Mesendoderm (in vitro differentiated cells): ENCODE measurements at regions not wholly inside any gene's neighbourhood (a gene's known extent, or its start where the extent isn't known, plus 50 kb on each side); places are given as distances from the start of the nearest gene placed in this dataset.

Experiments
- DNase-seq: peaks from one replicate; pipeline ENCODE4 v3.0.0; 2013
- H2AK5ac ChIP-seq: 2 replicates; pipeline ENCODE4 v1.6.1; 2013; ENCODE audit warnings: low read length, inconsistent platforms
- H2BK120ac ChIP-seq: 2 replicates; pipeline ENCODE4 v1.6.1; 2013; ENCODE audit warnings: low read depth, mild to moderate bottlenecking, low read length, moderate library complexity, mixed read lengths
- H2BK15ac ChIP-seq: replicated peaks from 2 replicates; pipeline ENCODE4 v1.6.1; 2013; ENCODE audit warnings: low read depth, mild to moderate bottlenecking, moderate library complexity
- H2BK5ac ChIP-seq: 2 replicates; pipeline ENCODE4 v1.6.1; 2013; ENCODE audit warnings: low read length, inconsistent platforms
- H3K18ac ChIP-seq: 2 replicates; pipeline ENCODE4 v1.6.1; 2013; ENCODE audit warnings: mild to moderate bottlenecking, low read length, mixed read lengths
- H3K23ac ChIP-seq: one replicate; pipeline ENCODE4 v1.6.1; 2013; ENCODE audit warnings: low read length
- H3K27ac ChIP-seq: 2 replicates; pipeline ENCODE4 v1.5.1; 2013; ENCODE audit warnings: low read depth, mild to moderate bottlenecking, inconsistent platforms, low read length, moderate library complexity
- H3K27me3 ChIP-seq: 2 replicates; pipeline ENCODE4 v1.6.1; 2013; ENCODE audit warnings: low read length, control low read depth, mild to moderate bottlenecking, inconsistent platforms; ENCODE audit not compliant: insufficient read depth, poor library complexity
- H3K36me3 ChIP-seq: 2 replicates; pipeline ENCODE4 v1.6.1; 2013; ENCODE audit warnings: low read length, inconsistent platforms; ENCODE audit not compliant: control insufficient read depth, insufficient read depth
- H3K4ac ChIP-seq: one replicate; pipeline ENCODE4 v1.6.1; 2013; ENCODE audit warnings: low read depth, mild to moderate bottlenecking, low read length, moderate library complexity
- H3K4me1 ChIP-seq: 2 replicates; pipeline ENCODE4 v1.6.1; 2013; ENCODE audit warnings: low read depth, low read length, inconsistent platforms; ENCODE audit not compliant: control insufficient read depth
- H3K4me2 ChIP-seq: 2 replicates; pipeline ENCODE4 v1.6.1; 2013; ENCODE audit warnings: low read length
- H3K4me3 ChIP-seq: 2 replicates; pipeline ENCODE4 v1.5.1; 2013; ENCODE audit warnings: mild to moderate bottlenecking, low read length
- H3K56ac ChIP-seq: one replicate; pipeline ENCODE4 v1.6.1; 2013; ENCODE audit warnings: low read length
- H3K79me1 ChIP-seq: 2 replicates; pipeline ENCODE4 v1.6.1; 2013; ENCODE audit warnings: low read length, inconsistent platforms
- H3K79me2 ChIP-seq: 2 replicates; pipeline ENCODE4 v1.6.1; 2013; ENCODE audit warnings: mild to moderate bottlenecking, low read length; ENCODE audit not compliant: control insufficient read depth, insufficient read depth
- H3K9ac ChIP-seq: 2 replicates; pipeline ENCODE4 v1.6.1; 2013; ENCODE audit warnings: low read length, inconsistent platforms
- H4K5ac ChIP-seq: one replicate; pipeline ENCODE4 v1.6.1; 2013; ENCODE audit warnings: low read length
- H4K8ac ChIP-seq: one replicate; pipeline ENCODE4 v1.6.1; 2013; ENCODE audit warnings: low read depth, mild to moderate bottlenecking, control low read depth, low read length, moderate library complexity
- WGBS: extraction: QIAGEN DNeasy Blood & Tissue Kit; methylation state at CpG from one replicate; pipeline ENCODE4 v1.1.7; 2013; ENCODE audit warnings: low lambda C conversion rate, missing lambda C conversion rate; ENCODE audit not compliant: insufficient coverage; ENCODE audit errors: extremely low coverage; 5-methylcytosine and 5-hydroxymethylcytosine counted together

GRCh38 chr2:150404147-150404546, 83.3 kb downstream of the RND3 start:
- Histone ChIP-seq H3K18ac (no peak overlapping the region), H2BK120ac (no peak overlapping the region), H3K27ac (no peak overlapping the region), H3K4me2 (no peak overlapping the region), H3K79me2 (no peaks in the 10 kb centered on the region), H3K79me1 (no peaks in the 10 kb centered on the region), H4K8ac (no peak overlapping the region), H3K9ac (no peak overlapping the region), H3K4me1 (no peaks in the 10 kb centered on the region), H3K4ac (no peak overlapping the region), H2BK15ac (no peak overlapping the region), H2AK5ac (no peak overlapping the region), H3K36me3 (no peaks in the 10 kb centered on the region), H3K4me3 (no peak overlapping the region), H3K23ac (no peak overlapping the region), H2BK5ac (no peak overlapping the region), H3K56ac (no peak overlapping the region), H3K27me3 (no peaks in the 10 kb centered on the region), H4K5ac (no peak overlapping the region)
- DNase-seq, result no peak
- WGBS, result no CpG with 5 or more reads among the region's 3 CpGs

- Histone ChIP-seq H3K27me3 (no peaks in the 10 kb centered on the region), H4K5ac (no peak overlapping the region), H3K27ac (no peak overlapping the region), H3K9ac (no peak overlapping the region), H3K79me2 (no peaks in the 10 kb centered on the region), H2AK5ac (no peak overlapping the region), H2BK120ac (no peak overlapping the region), H2BK5ac (no peak overlapping the region), H3K4me1 (no peaks in the 10 kb centered on the region), H4K8ac (no peak overlapping the region), H3K4me2 (no peak overlapping the region), H3K23ac (no peak overlapping the region), H2BK15ac (no peak overlapping the region), H3K4me3 (no peak overlapping the region), H3K36me3 (no peaks in the 10 kb centered on the region), H3K56ac (no peak overlapping the region), H3K79me1 (no peaks in the 10 kb centered on the region), H3K4ac (no peak overlapping the region), H3K18ac (no peak overlapping the region)
- no peak for DNase-seq
- no CpG with 5 or more reads among the region's 2 CpGs for WGBS
These were observed 84.0 kb downstream of the RND3 start for GRCh38 chr2:150403457-150403856.

- Histone ChIP-seq H3K27ac (no peak overlapping the region), H3K18ac (no peak overlapping the region), H3K4me3 (no peak overlapping the region), H3K36me3 (no peaks in the 10 kb centered on the region), H4K8ac (no peak overlapping the region), H2BK5ac (no peak overlapping the region), H3K79me1 (no peaks in the 10 kb centered on the region), H3K4me1 (no peaks in the 10 kb centered on the region), H2BK15ac (no peak overlapping the region), H3K4ac (no peak overlapping the region), H3K79me2 (no peaks in the 10 kb centered on the region), H3K4me2 (no peak overlapping the region), H2BK120ac (no peak overlapping the region), H3K27me3 (no peaks in the 10 kb centered on the region), H2AK5ac (no peak overlapping the region), H3K23ac (no peak overlapping the region), H3K9ac (no peak overlapping the region), H3K56ac (no peak overlapping the region), H4K5ac (no peak overlapping the region)
- no CpG with 5 or more reads among the region's 3 CpGs for WGBS
- no peak for DNase-seq
These were observed 84.5 kb downstream of the RND3 start for GRCh38 chr2:150402953-150403352.

- Histone ChIP-seq H3K23ac (no peak overlapping the region), H3K9ac (no peak overlapping the region), H2BK120ac (no peak overlapping the region), H3K4me2 (no peak overlapping the region), H2BK15ac (no peak overlapping the region), H3K4ac (no peak overlapping the region), H2BK5ac (no peak overlapping the region), H3K4me1 (no peaks in the 10 kb centered on the region), H3K36me3 (no peaks in the 10 kb centered on the region), H4K8ac (no peak overlapping the region), H3K27me3 (no peaks in the 10 kb centered on the region), H4K5ac (no peak overlapping the region), H3K56ac (no peak overlapping the region), H3K27ac (no peak overlapping the region), H3K79me2 (no peaks in the 10 kb centered on the region), H2AK5ac (no peak overlapping the region), H3K18ac (no peak overlapping the region), H3K4me3 (no peak overlapping the region), H3K79me1 (no peaks in the 10 kb centered on the region)
- no CpG with 5 or more reads among the region's 2 CpGs for WGBS
- DNase-seq, result no peak
These were observed 86.6 kb downstream of the RND3 start for GRCh38 chr2:150400849-150401248.

GRCh38 chr2:150392614-150393013, 94.9 kb downstream of the RND3 start:
- Histone ChIP-seq H3K4me1 (no peaks in the 10 kb centered on the region), H3K4me3 (no peak overlapping the region), H3K79me1 (no peaks in the 10 kb centered on the region), H3K27me3 (no peaks in the 10 kb centered on the region), H2BK5ac (no peak overlapping the region), H3K79me2 (no peaks in the 10 kb centered on the region), H3K23ac (no peak overlapping the region), H3K56ac (no peak overlapping the region), H3K36me3 (no peaks in the 10 kb centered on the region), H2AK5ac (no peak overlapping the region), H3K18ac (no peak overlapping the region), H4K8ac (no peak overlapping the region), H3K4me2 (no peak overlapping the region), H3K27ac (no peak overlapping the region), H3K4ac (no peak overlapping the region), H4K5ac (no peak overlapping the region), H2BK120ac (no peak overlapping the region), H2BK15ac (no peak overlapping the region), H3K9ac (no peak overlapping the region)
- no peak for DNase-seq
- WGBS, result no CpG with 5 or more reads among the region's 4 CpGs

- Histone ChIP-seq H4K8ac (no peak overlapping the region), H3K18ac (no peak overlapping the region), H3K27ac (no peak overlapping the region), H3K23ac (no peak overlapping the region), H3K36me3 (no peaks in the 10 kb centered on the region), H3K56ac (no peak overlapping the region), H2BK15ac (no peak overlapping the region), H3K4me3 (no peak overlapping the region), H3K79me1 (no peaks in the 10 kb centered on the region), H2BK5ac (no peak overlapping the region), H3K4me2 (no peak overlapping the region), H3K4ac (no peak overlapping the region), H2AK5ac (no peak overlapping the region), H3K27me3 (no peaks in the 10 kb centered on the region), H2BK120ac (no peak overlapping the region), H3K79me2 (no peaks in the 10 kb centered on the region), H4K5ac (no peak overlapping the region), H3K4me1 (no peaks in the 10 kb centered on the region), H3K9ac (no peak overlapping the region)
- DNase-seq, result no peak
These were observed 95.7 kb downstream of the RND3 start for GRCh38 chr2:150391779-150392178.
